COR-L47 (cell line): ENCODE measurements at regions not wholly inside any gene's neighbourhood (a gene's known extent, or its start where the extent isn't known, plus 50 kb on each side); places are given as distances from the start of the nearest gene placed in this dataset.

Source experiments
- DNase-seq: peaks from one replicate; lab custom pipeline; 2025; lab: John Stamatoyannopoulos, UW

DNA sequence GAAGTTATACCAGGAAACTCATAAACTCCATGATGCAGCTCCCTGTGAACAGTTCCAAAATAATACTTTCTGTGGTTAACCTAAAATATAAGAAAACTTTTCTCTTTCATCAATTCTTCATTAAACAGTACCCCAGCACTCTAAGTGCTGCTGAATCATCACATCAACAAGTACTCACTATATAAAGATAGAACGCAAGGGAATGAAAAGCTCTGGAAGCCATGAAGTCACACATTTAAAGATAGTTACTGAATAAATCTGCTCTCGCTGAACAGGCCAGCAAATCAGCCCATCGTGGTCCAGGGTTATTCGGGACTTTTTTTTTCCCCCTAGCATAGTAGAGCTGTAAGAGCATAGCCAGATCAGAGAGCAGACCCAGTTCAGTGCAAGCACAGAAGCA is 254.3 kb downstream of the IPMK start:
- DNase-seq = no peak

DNA sequence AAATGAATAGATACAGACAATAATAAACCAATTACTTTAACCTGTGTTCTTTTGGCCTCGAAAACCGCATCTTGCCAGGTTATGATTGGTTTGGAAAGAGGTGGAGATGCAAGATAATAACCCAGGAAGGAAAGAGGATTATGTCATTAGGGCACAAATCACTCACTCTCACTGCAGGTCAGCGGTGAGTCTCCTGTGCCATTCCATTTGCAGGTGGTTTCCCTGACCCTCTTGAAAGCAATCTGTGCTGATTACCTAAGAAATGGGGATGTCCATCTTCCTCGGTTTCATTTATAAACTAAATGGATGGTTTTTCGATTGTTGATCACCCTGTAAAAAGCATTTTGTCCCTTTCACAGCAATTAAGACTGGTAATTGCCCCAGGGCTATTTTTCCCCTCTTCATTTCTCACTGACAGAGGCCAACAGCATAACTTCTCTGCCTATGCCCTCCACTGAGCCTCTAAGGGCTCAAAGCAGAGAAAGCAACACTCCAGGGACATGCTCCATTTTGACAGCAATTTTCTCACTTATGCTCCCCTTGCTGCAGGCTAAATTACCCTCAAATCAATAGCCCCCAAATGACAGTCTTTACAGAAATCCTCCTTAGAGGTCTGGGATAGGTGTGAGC is 257.5 kb downstream of the IPMK start:
- DNase-seq = no peak

GRCh38 chr10:58003945-58004344 is 263.7 kb downstream of the IPMK start:
- DNase-seq = no peak

DNA sequence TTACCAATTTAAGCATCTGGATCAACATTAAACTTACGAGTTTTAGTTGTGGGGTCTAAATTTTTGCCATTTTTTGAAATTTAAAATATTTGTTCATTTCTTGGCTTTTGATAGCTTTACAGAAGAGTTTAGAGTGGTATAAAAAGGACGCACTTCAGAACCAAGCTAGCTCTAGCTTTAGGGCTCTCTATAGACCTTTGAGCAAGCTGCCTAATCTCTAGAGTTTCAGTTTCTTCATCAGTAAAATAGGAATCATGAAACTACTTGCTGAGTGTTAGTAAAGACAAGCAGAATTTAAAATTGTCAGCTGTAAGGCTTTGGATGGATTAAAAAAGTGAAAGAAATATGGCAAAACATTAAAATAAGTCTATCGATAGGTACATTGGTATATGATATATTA is 266.5 kb downstream of the IPMK start:
- DNase-seq = no peak

GRCh38 chr10:57996536-57996935 is 271.2 kb downstream of the IPMK start:
- DNase-seq = no peak

GRCh38 chr10:57993302-57993701 is 274.4 kb downstream of the IPMK start:
- DNase-seq = no peak

GRCh38 chr10:57992321-57993077 is 275.2 kb downstream of the IPMK start:
- no peak for DNase-seq

- DNase-seq = no peak
These were observed 278.7 kb downstream of the IPMK start for GRCh38 chr10:57988964-57989363.

DNA sequence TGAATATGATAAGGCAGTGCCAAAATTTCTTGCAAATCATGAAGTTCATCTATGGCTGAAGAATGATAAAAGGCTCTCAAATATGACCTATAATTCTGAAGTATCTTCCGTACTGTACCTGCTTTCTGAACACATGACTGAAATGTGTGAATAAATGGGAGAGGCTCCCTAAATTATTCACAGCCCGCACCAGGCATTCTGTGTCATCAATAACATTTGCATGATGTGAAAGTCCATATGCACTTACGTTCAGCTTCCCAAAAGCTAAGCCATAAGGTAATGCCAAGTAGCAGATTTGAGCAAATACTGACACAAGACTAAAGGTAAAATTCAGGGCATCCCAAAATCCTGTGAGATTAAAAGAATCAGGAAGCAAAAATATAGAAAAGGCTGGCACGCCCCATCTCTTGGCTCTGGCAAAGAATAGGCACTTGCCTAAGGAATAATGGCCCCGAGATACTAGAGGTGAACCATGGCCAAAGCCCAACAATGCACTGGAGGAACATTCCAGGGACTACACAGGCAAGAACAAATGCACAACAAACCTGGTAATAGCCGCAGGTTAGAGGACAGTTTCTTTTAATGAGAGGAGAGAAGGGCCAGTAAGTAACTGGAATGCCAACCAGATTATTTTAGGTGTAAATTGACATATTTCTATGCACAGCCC is 280.5 kb downstream of the IPMK start:
- no peak for DNase-seq

DNA sequence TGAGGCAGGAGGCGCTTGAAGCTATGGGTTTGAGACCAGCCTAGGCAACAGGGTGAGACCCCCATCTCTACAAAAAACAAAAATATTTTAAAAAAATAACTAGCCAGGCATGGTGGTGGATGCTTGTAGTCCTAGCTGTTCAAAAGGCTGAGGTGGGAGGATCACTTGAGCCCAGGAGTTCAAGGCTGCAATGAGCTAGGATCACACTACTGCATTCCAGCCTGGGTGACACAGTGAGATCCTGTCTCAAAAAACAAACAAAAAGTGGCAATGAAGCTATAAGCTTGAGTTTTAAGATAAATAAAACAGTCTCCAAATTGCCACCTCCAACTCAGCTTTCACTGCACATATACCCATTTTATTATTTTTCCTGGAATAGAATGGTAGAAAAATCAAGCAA is 281.3 kb downstream of the IPMK start:
- DNase-seq = no peak

DNA sequence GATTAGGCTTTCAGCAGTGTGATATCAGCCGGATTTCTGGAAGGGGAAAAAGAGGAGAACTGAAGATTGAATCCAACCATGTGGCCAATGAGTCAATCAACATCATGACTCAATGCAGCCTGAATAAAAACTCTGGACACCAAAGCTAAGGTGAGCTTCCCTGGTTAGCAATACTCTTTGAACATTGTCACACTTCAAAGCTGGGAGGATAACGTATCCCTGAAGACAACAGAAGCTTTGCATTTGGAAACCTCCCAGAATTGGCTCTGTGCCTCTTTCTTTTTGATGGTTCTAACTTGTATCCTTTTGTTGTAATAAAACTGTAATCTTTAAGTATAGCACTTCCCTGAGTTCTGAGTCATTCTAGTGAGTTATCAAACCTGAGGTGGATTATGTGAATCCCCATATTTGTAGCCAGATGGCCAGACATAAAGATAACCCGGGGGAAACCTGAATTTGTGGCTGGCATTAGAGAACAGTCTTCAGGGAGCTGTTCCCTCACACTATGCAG is 284.4 kb downstream of the IPMK start:
- DNase-seq = no peak

DNA sequence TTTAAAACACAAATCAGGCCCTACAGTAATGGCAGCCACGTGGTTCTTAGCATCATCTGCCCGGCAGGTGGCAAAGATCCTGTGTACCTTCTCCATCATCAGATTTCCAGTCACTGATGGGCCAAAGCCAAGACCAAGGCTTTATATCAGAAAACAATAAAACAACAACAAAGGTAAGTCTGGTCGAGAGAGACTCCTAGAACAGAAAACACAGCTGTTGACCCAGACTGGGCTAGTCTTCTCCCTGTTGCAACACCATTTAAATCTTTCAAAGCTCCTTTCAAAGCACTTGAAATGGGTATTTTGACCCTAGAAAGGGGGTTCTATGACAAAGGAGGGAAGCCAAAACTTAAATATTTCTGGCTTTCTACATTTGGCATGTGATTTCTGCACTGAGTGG is 285.6 kb downstream of the IPMK start:
- no peak for DNase-seq

DNA sequence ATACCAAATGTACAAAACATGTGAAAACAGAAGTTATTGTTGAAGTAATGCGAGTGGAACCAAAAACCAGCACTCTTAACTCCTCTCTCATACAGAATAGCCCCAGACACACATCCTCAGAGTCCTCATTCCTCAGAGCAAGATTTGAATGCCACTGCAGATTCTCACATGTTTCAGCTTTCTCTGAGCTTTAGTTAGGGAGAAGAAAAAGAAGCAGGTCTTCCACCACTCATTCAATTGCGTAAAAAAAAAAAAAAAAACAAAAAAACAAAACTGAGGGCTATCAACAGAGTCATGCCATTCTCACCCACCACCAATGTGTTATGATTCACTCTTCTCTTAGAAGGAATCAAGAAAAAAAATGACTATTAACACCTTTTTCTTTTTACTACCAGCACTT is 287.7 kb downstream of the IPMK start:
- no peak for DNase-seq

GRCh38 chr10:57979491-57979890 is 288.2 kb downstream of the IPMK start:
- DNase-seq = no peak

DNA sequence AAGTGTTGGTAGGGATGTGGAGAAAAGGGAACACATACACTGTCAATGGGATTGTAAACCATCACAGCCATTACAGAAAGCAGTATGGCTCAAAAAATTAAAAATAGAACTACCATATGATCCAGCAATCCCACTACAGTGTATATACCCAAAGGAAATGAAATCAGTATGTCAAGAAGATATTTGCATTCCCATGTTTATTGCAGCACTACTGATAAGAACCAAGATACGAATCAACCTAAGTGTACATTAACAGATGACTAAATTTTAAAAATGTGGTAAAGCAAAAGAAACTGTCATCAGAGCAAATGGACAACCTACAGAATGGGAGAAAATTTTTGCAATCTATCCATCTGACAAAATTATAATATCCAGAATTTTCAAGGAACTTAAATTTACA is 290.4 kb downstream of the IPMK start:
- DNase-seq = no peak

- DNase-seq = no peak
These were observed 294.2 kb downstream of the IPMK start for GRCh38 chr10:57973451-57973850.

GRCh38 chr10:57972783-57973182 is 294.9 kb downstream of the IPMK start:
- DNase-seq = no peak

- DNase-seq = no peak
These were observed 299.2 kb downstream of the IPMK start for GRCh38 chr10:57968328-57969016.

DNA sequence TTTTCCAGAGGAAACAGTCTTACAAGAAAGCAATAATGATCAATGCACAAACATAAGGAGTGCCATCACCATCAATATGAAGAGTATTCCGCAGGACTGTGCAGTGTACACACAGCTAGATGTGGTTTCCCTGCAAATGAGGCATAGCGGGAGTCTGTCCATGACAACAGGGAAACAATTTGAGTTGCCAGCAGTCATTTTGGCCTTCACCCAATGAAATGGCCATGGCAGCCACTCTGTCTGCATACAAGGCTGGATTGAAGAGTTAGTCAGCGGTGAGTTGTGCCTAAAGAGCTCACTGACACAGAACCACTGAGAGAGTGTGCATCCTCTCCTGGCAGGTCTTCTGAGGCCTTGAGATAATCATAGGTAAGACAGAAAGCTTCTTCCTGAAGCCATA is 303.3 kb downstream of the IPMK start:
- no peak for DNase-seq

GRCh38 chr10:57963546-57963945 is 304.1 kb downstream of the IPMK start:
- no peak for DNase-seq

- DNase-seq = no peak
These were observed 304.9 kb downstream of the IPMK start for GRCh38 chr10:57962839-57963238.

- DNase-seq = no peak
These were observed 306.2 kb downstream of the IPMK start for GRCh38 chr10:57961487-57961886.

DNA sequence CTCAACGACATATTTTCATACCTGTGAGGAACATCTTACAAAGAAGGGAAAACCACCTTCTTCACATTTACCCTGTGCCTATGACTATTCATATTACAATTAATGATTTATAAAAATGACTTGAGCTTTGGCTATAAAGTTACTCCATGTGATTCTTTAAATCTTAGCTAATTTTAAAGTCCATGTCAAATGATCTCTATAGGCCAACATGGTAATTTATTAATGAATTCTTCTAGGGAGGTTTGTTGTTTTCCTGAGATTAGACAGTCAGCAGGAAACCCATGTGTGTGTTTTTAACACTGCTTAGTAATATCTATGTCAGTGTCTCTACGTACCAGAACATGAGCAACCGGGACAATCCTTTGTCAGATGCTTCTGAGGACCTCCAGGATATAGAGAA is 307.3 kb downstream of the IPMK start:
- no peak for DNase-seq
